ENCODE measurements at regions not wholly inside any gene's neighbourhood (a gene's known extent, or its start where the extent isn't known, plus 50 kb on each side); places are given as distances from the start of the nearest gene placed in this dataset.

- no peaks in the 10 kb centered on the region for H3K27me3 ChIP-seq (ENCODE audit: control insufficient read depth, insufficient read depth, low read length)
- no peaks in the 10 kb centered on the region for H3K36me3 ChIP-seq (ENCODE audit: control insufficient read depth in 2 of 3, insufficient read depth in 3 of 3, low read length in 3 of 3)
- no peaks in the 10 kb centered on the region for H3K9me3 ChIP-seq (ENCODE audit: control insufficient read depth in 2 of 3, insufficient read depth in 1 of 3, low read length in 3 of 3)
- H3K27ac ChIP-seq (ENCODE audit: low read depth in 2 of 2, low read length in 2 of 2), result no peak overlapping the region
- no peak overlapping the region for H3K9ac ChIP-seq (ENCODE audit: low read length in 3 of 3)
- TF ChIP-seq, protein P1, sequence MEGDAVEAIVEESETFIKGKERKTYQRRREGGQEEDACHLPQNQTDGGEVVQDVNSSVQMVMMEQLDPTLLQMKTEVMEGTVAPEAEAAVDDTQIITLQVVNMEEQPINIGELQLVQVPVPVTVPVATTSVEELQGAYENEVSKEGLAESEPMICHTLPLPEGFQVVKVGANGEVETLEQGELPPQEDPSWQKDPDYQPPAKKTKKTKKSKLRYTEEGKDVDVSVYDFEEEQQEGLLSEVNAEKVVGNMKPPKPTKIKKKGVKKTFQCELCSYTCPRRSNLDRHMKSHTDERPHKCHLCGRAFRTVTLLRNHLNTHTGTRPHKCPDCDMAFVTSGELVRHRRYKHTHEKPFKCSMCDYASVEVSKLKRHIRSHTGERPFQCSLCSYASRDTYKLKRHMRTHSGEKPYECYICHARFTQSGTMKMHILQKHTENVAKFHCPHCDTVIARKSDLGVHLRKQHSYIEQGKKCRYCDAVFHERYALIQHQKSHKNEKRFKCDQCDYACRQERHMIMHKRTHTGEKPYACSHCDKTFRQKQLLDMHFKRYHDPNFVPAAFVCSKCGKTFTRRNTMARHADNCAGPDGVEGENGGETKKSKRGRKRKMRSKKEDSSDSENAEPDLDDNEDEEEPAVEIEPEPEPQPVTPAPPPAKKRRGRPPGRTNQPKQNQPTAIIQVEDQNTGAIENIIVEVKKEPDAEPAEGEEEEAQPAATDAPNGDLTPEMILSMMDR (IDR thresholded peaks at IDR 0.05; ENCODE audit: borderline replicate concordance, extremely low read depth, insufficient read depth), result no peak
- intact Hi-C loops (cut with DNase I), result no loop called here
- FAIRE-seq, result no peak
- no peak for DNase-seq
- no peak overlapping the region for H3K4me3 ChIP-seq (ENCODE audit: low read length in 3 of 3)
- peaks cover 0 to 11% (median 0%) of the 10 kb centered on the region in 3 donors for H3K4me1 ChIP-seq (ENCODE audit: control insufficient read depth in 2 of 3, insufficient read depth in 2 of 3, low read depth in 1 of 3, low read length in 3 of 3)
These were observed 394.9 kb upstream of the SALL1 start for GRCh38 chr16:51545951-51546350.

- FAIRE-seq, result no peak
These were observed 393.9 kb upstream of the SALL1 start for GRCh38 chr16:51544851-51545467.

GRCh38 chr16:51543971-51544370 is 392.9 kb upstream of the SALL1 start:
- intact Hi-C loops (cut with DNase I), result no loop called here
- Histone ChIP-seq H3K4me3 (ENCODE audit: low read length in 3 of 3) (no peak overlapping the region), H3K36me3 (ENCODE audit: control insufficient read depth in 2 of 3, insufficient read depth in 3 of 3, low read length in 3 of 3) (no peaks in the 10 kb centered on the region), H3K27me3 (ENCODE audit: control insufficient read depth, insufficient read depth, low read length) (no peaks in the 10 kb centered on the region), H3K9me3 (ENCODE audit: control insufficient read depth in 2 of 3, insufficient read depth in 1 of 3, low read length in 3 of 3) (no peaks in the 10 kb centered on the region), H3K9ac (ENCODE audit: low read length in 3 of 3) (no peak overlapping the region), H3K4me1 (ENCODE audit: control insufficient read depth in 2 of 3, insufficient read depth in 2 of 3, low read depth in 1 of 3, low read length in 3 of 3) (peaks cover 0 to 11% (median 0%) of the 10 kb centered on the region in 3 donors), H3K27ac (ENCODE audit: low read depth in 2 of 2, low read length in 2 of 2) (no peak overlapping the region)
- TF ChIP-seq, protein P1 (IDR thresholded peaks at IDR 0.05; ENCODE audit: borderline replicate concordance, extremely low read depth, insufficient read depth), result no peak
- FAIRE-seq (no peak), DNase-seq (no peak)

More at GRCh38 chr16:51544851-51545467, 393.9 kb upstream of the SALL1 start:
- Histone ChIP-seq H3K9ac (ENCODE audit: low read length in 3 of 3) (no peak overlapping the region), H3K4me3 (ENCODE audit: low read length in 3 of 3) (no peak overlapping the region), H3K9me3 (ENCODE audit: control insufficient read depth in 2 of 3, insufficient read depth in 1 of 3, low read length in 3 of 3) (no peaks in the 10 kb centered on the region), H3K36me3 (ENCODE audit: control insufficient read depth in 2 of 3, insufficient read depth in 3 of 3, low read length in 3 of 3) (no peaks in the 10 kb centered on the region), H3K27ac (ENCODE audit: low read depth in 2 of 2, low read length in 2 of 2) (no peak overlapping the region), H3K27me3 (ENCODE audit: control insufficient read depth, insufficient read depth, low read length) (no peaks in the 10 kb centered on the region), H3K4me1 (ENCODE audit: control insufficient read depth in 2 of 3, insufficient read depth in 2 of 3, low read depth in 1 of 3, low read length in 3 of 3) (peaks cover 0 to 11% (median 0%) of the 10 kb centered on the region in 3 donors)
- TF ChIP-seq, protein P1 (IDR thresholded peaks at IDR 0.05; ENCODE audit: borderline replicate concordance, extremely low read depth, insufficient read depth), result no peak
- DNase-seq, result peak in 4 of 5 donors; percentile 74 to 91 (median 84)
- intact Hi-C loops (cut with DNase I), result no loop called here
